Activated T-cell treated with anti-CD3 and anti-CD28 coated beads, Interleukin-2, amount 50 U/mL, for 72 hours (primary cell): ENCODE measurements at regions not wholly inside any gene's neighbourhood (a gene's known extent, or its start where the extent isn't known, plus 50 kb on each side); places are given as distances from the start of the nearest gene placed in this dataset.

Source experiments
- ATAC-seq, 2 donors: fragments of 150-1000 bp; cut with Tn5 transposase; replicated peaks in 1 of 2; 2 replicates each; pipeline ENCODE4 v1.10.0; 2021; ENCODE audit warnings: moderate library complexity in 2 of 2, mild to moderate bottlenecking in 1 of 2
- DNase-seq, 2 donors: peaks; one replicate each; pipeline ENCODE4 v3.0.0; 2021 to 2022; ENCODE audit warnings: mixed read lengths in 1 of 2
- H3K27ac Mint-ChIP-seq: one replicate; pipeline ENCODE4 v1.8.0; 2022; ENCODE audit warnings: mild to moderate bottlenecking, moderate library complexity, mixed read lengths
- H3K27me3 Mint-ChIP-seq: one replicate; pipeline ENCODE4 v1.8.0; 2022; ENCODE audit warnings: low read depth, mixed read lengths
- H3K36me3 Mint-ChIP-seq, 2 donors: one replicate each; pipeline ENCODE4 v1.8.0; 2022; ENCODE audit warnings: mixed read lengths in 2 of 2, mild to moderate bottlenecking in 1 of 2; ENCODE audit not compliant: insufficient read depth in 2 of 2
- H3K4me1 Mint-ChIP-seq: one replicate; pipeline ENCODE4 v1.8.0; 2022; ENCODE audit warnings: low read depth, mixed read lengths
- H3K4me3 Mint-ChIP-seq, 2 donors: one replicate each; pipeline ENCODE4 v1.8.0; 2022; ENCODE audit warnings: mild to moderate bottlenecking in 2 of 2, mixed read lengths in 2 of 2, moderate library complexity in 2 of 2
- H3K9me3 Mint-ChIP-seq, 2 donors: one replicate each; pipeline ENCODE4 v1.8.0; 2022; ENCODE audit warnings: mixed read lengths in 2 of 2

DNA sequence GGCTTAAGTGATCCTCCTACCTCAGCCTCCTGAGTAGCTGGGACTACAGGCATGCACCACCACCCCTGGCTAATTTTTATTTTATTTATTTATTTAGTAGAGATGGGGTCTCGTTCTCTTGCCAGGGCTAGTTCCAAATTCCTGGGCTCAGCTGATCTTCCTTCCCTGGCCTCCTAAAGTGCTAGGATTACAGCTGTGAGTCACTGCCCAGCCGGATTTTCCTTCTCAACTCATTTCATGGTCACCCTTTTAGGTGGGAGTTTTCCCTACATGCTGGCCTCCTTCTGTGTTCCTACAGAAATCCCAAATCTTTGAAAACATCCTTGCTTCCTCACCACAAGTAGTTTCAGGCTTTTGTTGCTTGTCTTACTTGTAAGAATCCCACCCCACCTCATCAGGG is 102.1 kb upstream of the SIAH1 start:
- no peak overlapping the region for H3K27ac Mint-ChIP-seq
- no peaks in the 10 kb centered on the region for H3K4me1 Mint-ChIP-seq
- peaks cover 0 to 2% of the 10 kb centered on the region in 2 donors for H3K36me3 Mint-ChIP-seq
- no peak overlapping the region for H3K4me3 Mint-ChIP-seq
- peaks cover 0 to 4% of the 10 kb centered on the region in 2 donors for H3K9me3 Mint-ChIP-seq
- ATAC-seq (no peak), DNase-seq (no peak)
- peaks cover 25% of the 10 kb centered on the region for H3K27me3 Mint-ChIP-seq

DNA sequence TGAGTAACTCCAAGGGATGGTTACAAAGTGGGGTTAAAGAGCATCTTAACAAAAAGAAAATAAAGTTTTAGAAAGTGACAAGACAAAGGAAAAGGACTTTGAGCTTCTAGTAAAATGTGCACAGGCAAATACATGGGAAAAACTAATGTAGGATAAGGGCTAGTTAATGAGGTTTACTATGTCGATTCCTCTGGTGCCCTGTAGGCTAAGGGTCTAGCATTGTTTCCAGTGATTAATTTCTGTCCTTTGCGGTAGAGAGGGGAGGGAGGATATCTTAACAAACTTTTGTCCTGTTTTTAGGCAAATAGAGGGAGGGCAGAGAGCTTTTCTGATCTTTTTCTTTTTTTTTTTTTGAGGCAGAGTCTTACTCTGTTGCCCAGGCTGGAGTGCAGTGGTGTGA is 96.6 kb upstream of the SIAH1 start:
- Mint-ChIP-seq H3K4me3 (no peak overlapping the region), H3K27me3 (peaks cover 15% of the 10 kb centered on the region), H3K9me3 (peaks cover 0 to 4% of the 10 kb centered on the region in 2 donors), H3K27ac (no peak overlapping the region), H3K36me3 (peaks cover 1 to 2% of the 10 kb centered on the region in 2 donors), H3K4me1 (peaks cover 11% of the 10 kb centered on the region)
- DNase-seq (no peak), ATAC-seq (no peak)

DNA sequence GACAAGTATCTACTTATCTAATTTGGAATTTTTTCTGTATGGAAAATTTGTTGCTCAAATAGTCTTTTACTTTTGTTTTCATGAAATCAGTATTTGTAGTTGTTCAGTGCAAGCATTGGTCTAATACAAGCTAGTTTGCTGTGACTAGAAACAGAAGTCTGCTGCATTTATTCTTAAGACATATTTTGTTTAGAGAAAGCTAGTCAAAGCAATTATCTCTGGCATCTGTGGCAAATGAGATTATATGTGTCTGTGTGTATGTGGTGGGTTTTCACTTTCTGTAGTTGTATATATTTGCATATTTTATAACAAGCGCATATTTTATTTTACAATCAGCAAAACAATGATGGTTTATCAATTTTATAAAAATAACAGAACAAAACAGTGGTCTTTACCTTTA is 96.0 kb upstream of the SIAH1 start:
- H3K9me3 Mint-ChIP-seq, result peaks cover 0 to 4% of the 10 kb centered on the region in 2 donors
- ATAC-seq (no peak), DNase-seq (no peak)
- no peak overlapping the region for H3K4me3 Mint-ChIP-seq
- H3K27me3 Mint-ChIP-seq, result peaks cover 15% of the 10 kb centered on the region
- H3K36me3 Mint-ChIP-seq, result peaks cover 1 to 2% of the 10 kb centered on the region in 2 donors
- H3K4me1 Mint-ChIP-seq, result peaks cover 11% of the 10 kb centered on the region
- no peak overlapping the region for H3K27ac Mint-ChIP-seq

DNA sequence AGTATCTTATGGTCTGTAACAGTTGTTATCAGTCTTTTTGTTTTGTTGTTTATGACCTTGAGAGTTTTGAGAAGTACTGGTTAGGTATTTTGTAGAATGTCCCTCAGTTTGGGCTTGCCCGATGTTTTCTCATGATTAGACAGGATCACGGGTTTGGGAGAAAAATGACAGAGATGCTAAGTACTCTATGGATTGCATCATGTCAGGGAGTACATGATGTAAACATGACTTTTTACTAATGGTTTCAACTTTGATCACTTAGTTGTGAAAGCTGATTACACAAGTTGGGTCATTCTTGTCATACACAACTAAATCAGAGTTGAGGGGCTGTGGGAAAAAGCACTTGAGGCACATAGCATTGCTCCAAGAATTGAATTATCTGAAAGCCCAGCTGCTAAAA is 94.7 kb upstream of the SIAH1 start:
- Mint-ChIP-seq H3K4me3 (no peak overlapping the region), H3K27me3 (peaks cover 15% of the 10 kb centered on the region), H3K36me3 (peaks cover 3 to 6% of the 10 kb centered on the region in 2 donors), H3K4me1 (peaks cover 11% of the 10 kb centered on the region), H3K9me3 (peaks cover 0 to 7% of the 10 kb centered on the region in 2 donors), H3K27ac (no peak overlapping the region)
- DNase-seq, result no peak
- peak; percentile 58 to 82 for ATAC-seq

DNA sequence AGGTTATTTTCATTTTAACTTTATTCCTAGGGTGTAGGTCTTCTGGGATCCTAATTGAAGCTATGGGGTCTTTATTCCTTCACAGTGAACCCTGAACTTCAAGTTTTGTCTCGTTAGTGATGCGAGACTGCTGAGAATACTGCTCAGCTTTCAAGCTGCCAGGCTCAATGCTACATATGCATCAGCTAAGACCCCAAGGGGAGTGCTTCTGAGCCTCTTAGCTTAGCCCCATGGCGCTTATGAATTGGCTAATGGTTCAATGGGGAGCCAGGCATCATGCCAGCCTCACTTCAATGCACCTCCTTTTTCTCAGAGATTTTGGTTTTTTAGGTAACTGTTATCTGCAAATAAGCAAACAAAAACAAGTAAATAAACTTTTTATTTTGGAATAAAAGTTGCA is 94.1 kb upstream of the SIAH1 start:
- DNase-seq (no peak), ATAC-seq (no peak)
- Mint-ChIP-seq H3K4me1 (peaks cover 11% of the 10 kb centered on the region), H3K27ac (peak overlapping the region; percentile 24), H3K9me3 (peaks cover 0 to 9% of the 10 kb centered on the region in 2 donors), H3K27me3 (peaks cover 15% of the 10 kb centered on the region), H3K4me3 (no peak overlapping the region), H3K36me3 (peaks cover 3 to 7% of the 10 kb centered on the region in 2 donors)

DNA sequence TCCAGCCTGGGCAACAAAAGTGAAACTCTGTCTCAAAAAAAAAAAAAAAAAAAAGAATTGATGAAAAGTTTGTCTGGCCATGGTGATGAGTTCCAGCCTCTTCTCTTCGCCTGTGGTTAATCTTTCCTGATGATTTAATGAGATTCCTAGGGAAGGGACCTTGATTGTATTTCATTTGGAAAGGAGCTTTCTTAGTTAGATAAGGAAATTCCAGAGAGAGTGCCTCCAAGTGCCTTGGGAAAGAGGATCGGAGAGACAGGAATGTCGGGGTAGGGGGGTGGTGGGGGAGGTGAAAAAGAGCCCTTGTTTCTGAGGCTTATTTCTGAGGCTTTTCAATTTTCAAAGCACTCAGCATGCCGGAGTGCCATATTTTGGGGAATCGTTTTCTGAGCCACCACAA is 93.2 kb upstream of the SIAH1 start:
- ATAC-seq (no peak), DNase-seq (no peak)
- Mint-ChIP-seq H3K4me1 (peaks cover 11% of the 10 kb centered on the region), H3K27ac (no peak overlapping the region), H3K9me3 (peaks cover 0 to 5% of the 10 kb centered on the region in 2 donors), H3K4me3 (no peak overlapping the region), H3K36me3 (peaks cover 5 to 9% of the 10 kb centered on the region in 2 donors), H3K27me3 (peaks cover 19% of the 10 kb centered on the region)

DNA sequence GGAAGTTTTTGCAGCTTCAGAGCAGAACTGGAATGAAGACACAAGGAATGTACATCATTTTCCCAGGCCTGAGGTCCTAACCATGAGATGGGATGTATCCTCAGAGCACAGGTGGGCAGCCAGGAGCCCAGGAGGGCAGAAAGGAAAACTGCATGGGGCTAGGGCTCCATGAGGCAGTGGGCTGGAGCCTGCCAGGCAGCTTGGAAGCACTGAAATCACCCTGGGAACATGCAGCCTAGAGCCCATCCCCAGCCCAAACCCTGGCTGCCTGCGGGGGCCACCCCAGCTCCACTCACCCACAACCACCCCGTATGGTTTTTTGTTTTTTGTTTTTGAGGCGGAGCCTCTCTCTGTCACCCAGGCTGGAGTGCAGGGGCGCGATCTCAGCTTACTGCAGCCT is 86.2 kb upstream of the SIAH1 start:
- H3K9me3 Mint-ChIP-seq, result peaks cover 0 to 5% of the 10 kb centered on the region in 2 donors
- ATAC-seq, result no peak
- no peak overlapping the region for H3K27ac Mint-ChIP-seq
- H3K4me1 Mint-ChIP-seq, result no peaks in the 10 kb centered on the region
- H3K36me3 Mint-ChIP-seq, result peaks cover 5 to 14% of the 10 kb centered on the region in 2 donors
- no peak overlapping the region for H3K4me3 Mint-ChIP-seq
- peaks cover 8% of the 10 kb centered on the region for H3K27me3 Mint-ChIP-seq
- DNase-seq, result no peak

DNA sequence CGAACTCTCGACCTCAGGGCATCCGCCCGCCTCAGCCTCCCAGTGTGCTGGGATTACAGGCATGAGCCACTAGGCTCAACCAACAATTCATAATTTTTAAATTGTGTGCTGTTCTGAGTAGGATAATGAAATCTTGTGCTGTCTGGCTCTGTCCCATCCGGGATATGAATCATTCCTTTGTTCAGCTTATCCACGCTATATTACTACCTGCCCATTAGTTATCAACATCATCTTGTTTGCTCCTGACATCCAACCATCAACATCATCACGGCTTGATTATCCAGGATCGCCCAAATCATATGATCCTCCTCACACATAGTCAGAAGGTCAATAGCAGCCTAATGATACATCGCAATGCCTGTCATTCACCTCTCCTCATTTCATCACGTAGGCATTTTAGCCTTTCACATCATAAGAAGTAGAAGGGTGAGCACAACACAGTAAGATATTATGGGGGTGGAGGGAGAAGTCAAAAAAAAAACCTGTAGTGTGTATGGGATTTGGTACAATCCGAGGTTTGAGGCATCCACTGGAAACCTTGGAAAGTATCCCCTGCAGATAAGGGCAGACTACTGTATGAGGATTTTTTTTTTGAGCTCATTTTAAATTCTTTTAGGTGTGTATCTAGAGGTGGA is 77.0 kb upstream of the SIAH1 start:
- ATAC-seq (no peak), DNase-seq (no peak)
- H3K27me3 Mint-ChIP-seq, result peaks cover 28% of the 10 kb centered on the region
- peaks cover 2 to 6% of the 10 kb centered on the region in 2 donors for H3K9me3 Mint-ChIP-seq
- no peak overlapping the region for H3K4me3 Mint-ChIP-seq
- H3K36me3 Mint-ChIP-seq, result peaks cover 4% of the 10 kb centered on the region in 2 donors
- H3K4me1 Mint-ChIP-seq, result peaks cover 19% of the 10 kb centered on the region
- H3K27ac Mint-ChIP-seq, result no peak overlapping the region

DNA sequence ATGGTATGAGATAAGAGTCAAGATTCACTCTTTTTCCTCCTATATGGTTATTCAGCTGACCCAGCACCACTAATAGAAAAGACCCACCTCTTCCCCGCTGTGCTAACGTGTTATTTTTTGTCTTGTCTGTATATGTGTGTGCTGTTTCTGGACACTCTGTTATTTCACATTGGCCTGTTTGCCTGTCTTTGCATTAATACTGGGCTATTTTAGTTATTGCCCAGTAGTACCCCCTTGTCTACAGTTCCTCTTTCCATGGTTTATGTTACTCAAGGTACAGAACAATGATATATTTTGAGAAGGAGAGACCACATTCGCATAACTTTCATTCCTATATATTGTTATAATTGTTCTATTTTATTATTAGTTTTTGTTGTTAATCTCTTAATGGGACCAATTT is 74.0 kb upstream of the SIAH1 start:
- Mint-ChIP-seq H3K9me3 (peaks cover 0 to 6% of the 10 kb centered on the region in 2 donors), H3K36me3 (peaks cover 0 to 4% of the 10 kb centered on the region in 2 donors), H3K4me3 (no peak overlapping the region), H3K27ac (peak overlapping the region; percentile 5), H3K4me1 (peaks cover 19% of the 10 kb centered on the region), H3K27me3 (peaks cover 43% of the 10 kb centered on the region)
- DNase-seq, result no peak
- no peak for ATAC-seq

DNA sequence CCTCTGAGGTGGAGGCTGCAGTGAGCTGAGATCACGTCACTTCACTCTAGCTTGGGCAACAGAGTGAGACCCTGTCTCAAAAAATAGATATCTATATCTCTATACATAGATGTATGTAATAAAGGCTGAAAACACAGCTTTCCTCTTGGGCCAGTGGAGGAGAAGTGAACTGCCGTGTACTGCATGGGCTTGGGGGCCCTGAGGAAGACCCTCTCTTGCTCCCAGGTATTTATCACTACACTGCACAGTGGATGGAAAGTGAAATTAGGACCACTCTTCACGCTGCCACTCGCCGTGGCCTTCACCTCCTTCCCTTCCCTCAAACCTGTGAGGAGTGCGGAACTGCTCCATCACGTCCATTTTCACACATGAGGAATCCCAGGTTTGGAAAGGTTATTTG is 68.8 kb upstream of the SIAH1 start:
- no peak overlapping the region for H3K27ac Mint-ChIP-seq
- no peak overlapping the region for H3K4me3 Mint-ChIP-seq
- peaks cover 16% of the 10 kb centered on the region for H3K4me1 Mint-ChIP-seq
- H3K9me3 Mint-ChIP-seq, result no peaks in the 10 kb centered on the region
- ATAC-seq, result no peak
- DNase-seq, result no peak
- H3K27me3 Mint-ChIP-seq, result peaks cover 28% of the 10 kb centered on the region
- H3K36me3 Mint-ChIP-seq, result no peaks in the 10 kb centered on the region

DNA sequence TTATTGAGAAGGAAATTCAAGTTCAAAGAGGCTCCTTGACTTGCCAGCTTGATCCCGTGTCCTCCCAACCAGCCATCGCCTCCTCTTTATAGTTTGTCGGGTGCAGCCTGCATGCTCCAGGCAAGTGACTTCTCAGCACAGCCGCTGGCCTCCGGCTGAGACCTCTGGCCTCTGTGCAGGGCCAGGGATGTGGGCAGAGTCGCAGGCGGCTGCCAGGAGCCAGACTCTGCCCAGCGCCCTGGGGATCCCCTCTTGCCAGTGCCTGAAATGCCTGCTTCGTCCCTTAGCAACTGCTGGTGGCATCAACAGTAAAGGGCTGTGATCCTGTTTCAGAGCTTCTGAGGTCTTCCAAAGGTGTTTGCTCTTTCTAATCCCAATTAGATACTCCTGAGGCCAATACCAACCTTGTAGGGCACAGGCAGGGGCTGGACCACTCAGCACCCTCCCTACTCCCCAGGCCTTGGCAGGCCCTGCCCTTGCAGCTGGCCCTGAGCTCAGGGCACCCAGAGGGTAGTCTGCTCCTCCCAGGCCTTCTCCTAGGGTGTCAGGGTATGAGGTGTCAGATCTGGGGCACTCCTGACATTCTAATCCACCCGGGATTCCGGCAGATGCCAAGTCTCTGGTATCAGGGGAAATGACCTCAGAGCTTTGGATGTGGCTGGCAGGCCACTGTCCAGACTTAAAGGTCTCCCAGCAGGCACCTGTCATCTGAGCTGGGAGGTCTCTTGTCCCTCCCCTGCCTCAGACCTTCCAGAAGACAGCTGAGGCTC is 68.0 kb upstream of the SIAH1 start:
- no peak overlapping the region for H3K27ac Mint-ChIP-seq
- no peak overlapping the region for H3K4me3 Mint-ChIP-seq
- peaks cover 8% of the 10 kb centered on the region for H3K4me1 Mint-ChIP-seq
- H3K9me3 Mint-ChIP-seq, result no peaks in the 10 kb centered on the region
- no peak for DNase-seq
- H3K27me3 Mint-ChIP-seq, result peaks cover 28% of the 10 kb centered on the region
- no peak for ATAC-seq
- H3K36me3 Mint-ChIP-seq, result no peaks in the 10 kb centered on the region

DNA sequence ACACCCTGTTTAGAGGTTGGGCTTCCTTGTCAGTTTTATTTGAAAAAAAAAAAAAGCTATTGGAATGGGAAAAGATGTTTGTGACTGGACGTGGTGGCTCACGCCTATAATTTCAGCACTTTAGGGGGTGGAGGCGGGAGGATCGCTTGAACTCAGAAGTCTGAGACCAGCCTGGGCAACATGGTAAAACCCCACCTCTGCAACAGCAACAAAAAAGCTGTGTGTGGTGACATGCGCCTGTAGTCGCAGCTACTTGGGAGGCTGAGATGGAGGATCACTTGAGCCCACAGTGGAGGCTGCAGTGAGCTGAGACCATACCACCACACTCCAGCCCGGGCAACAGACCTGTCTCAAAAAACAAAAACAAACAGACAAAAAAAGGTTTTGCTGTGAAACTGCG is 66.1 kb upstream of the SIAH1 start:
- Mint-ChIP-seq H3K36me3 (no peaks in the 10 kb centered on the region), H3K4me1 (no peaks in the 10 kb centered on the region), H3K9me3 (no peaks in the 10 kb centered on the region), H3K27ac (no peak overlapping the region), H3K27me3 (peaks cover 19% of the 10 kb centered on the region), H3K4me3 (no peak overlapping the region)
- ATAC-seq, result no peak
- no peak for DNase-seq

DNA sequence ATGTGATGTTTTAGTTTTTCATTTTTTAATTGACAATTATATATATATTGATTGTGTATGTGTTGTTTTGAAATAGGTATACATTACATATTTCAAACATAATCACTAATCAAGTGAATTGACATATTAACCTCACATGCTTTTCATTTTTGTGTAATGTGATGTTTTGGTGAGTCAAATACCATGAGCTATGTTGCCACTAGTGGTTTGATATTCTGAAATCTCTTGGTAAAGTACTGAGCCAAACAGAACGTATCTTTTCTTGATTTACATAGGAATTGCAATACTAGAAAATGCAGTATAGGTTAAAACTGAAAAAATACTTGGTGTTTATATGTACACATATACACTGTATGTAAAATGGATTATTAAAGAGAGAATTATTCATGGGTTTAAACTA is 65.2 kb upstream of the SIAH1 start:
- no peak for DNase-seq
- Mint-ChIP-seq H3K36me3 (no peaks in the 10 kb centered on the region), H3K4me3 (no peak overlapping the region), H3K4me1 (no peaks in the 10 kb centered on the region), H3K27me3 (peaks cover 12% of the 10 kb centered on the region), H3K27ac (no peak overlapping the region), H3K9me3 (no peaks in the 10 kb centered on the region)
- no peak for ATAC-seq
